ENCODE measurements at regions not wholly inside any gene's neighbourhood (a gene's known extent, or its start where the extent isn't known, plus 50 kb on each side); places are given as distances from the start of the nearest gene placed in this dataset.
"Not testable (repeated sequence)": the region's sequence is repeated elsewhere in the genome, so short reads cannot be mapped to it uniquely, and the experiment has no call there.

DNA sequence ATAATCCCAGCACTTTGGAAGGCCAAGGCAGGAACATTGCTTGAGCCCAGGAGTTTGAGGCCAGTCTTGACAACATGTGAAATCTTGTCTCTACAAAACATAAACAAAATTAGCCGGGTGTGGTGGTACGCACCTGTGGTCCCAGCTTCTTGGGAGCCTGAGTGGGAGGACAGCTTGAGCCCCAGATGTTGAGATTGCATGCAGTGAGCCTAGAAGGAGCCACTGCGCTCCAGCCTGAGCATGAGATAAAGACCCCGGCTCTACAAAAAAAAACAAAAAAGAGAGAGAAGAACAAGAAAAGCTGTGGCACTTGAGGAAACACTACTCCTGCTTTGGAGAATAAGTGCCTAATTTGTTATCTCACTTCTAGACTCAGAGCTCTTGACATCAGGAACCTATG is 146.6 kb downstream of the GLUL start:
- intact Hi-C loops (cut with DNase I), result no loop called here
- no peak for ATAC-seq
- DNase-seq, result no peak

DNA sequence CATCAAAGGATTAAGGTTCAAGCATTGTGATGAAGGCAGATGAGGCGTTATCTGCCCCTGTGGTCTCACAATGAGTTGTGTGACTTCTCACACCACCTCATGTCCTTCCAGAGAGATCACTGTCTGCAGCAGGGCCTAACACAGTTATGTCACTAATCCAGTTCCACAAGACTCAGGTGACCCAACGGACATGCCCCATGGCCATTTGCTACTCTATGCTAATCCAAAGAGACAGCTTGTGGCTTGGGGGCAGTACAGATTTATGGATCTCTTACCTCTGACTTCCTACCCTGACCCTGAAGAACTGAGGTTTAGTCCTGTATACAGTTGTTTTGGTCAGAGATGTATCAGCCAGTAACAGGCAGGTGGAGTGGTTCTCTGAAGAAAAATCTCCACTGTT is 147.1 kb downstream of the GLUL start:
- DNase-seq, result no peak
- no peak for ATAC-seq
- intact Hi-C loops (cut with DNase I), result no loop called here

DNA sequence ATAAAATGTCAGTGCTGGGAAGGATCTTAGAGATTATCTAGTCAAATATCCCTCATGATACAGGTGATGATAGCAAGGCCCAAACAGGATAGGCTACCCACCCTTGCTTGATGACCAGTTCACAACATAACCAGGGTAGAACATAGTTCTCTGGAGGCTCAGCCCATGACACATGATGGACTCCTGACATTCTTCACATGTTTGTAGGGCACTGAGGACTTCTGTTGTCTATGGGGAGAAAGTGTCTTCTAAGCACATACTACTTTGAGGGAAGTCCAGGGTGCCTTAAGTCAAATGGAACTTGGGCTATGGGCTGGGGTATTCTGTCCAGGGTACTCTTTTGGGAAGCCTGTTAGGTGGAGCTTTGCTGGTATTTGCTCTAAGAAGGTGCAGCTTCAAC is 148.9 kb downstream of the GLUL start:
- ATAC-seq (no peak), DNase-seq (no peak)
- intact Hi-C loops (cut with DNase I), result no loop called here

DNA sequence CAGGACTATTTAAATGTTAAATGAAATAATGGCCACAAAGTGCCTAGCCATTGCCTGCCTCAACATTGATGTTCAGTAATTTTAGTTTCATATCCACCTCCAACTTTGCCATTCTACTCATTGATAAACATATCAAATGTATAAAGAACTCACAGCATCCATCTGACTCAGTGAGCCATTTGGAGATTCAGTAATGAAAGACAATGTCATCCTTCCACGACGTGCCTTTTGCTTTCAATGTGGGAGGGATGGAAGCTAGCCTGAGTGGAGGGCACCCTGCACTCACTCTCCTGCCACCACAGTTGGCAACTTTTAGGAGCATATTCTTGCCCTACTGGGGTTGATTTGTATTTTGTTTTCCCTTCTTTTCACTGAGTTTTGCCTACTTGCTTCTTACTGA is 151.5 kb downstream of the GLUL start:
- intact Hi-C loops (cut with DNase I), result no loop called here
- no peak for ATAC-seq

DNA sequence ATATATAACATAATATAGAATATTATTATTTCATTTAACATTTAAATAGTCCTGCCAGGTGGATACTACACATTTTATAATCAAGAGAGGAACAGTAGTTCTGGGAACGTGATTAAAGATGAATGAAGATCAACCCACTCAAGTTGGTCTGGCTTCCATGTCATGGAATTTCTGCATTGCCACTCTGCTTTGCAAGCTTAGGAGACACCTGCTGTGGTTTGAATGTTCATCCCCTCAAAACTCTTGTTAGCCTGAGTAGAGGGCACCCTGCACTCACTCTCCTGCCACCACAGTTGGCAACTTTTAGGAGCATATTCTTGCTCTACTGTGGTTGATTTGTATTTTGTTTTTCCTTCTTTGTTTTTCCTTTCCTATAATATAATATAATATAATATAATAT is 153.2 kb downstream of the GLUL start:
- intact Hi-C loops (cut with DNase I), result no loop called here
- ATAC-seq (no peak), DNase-seq (no peak)

More for the DNA sequence above, 151.5 kb downstream of the GLUL start:
- no peak for DNase-seq

DNA sequence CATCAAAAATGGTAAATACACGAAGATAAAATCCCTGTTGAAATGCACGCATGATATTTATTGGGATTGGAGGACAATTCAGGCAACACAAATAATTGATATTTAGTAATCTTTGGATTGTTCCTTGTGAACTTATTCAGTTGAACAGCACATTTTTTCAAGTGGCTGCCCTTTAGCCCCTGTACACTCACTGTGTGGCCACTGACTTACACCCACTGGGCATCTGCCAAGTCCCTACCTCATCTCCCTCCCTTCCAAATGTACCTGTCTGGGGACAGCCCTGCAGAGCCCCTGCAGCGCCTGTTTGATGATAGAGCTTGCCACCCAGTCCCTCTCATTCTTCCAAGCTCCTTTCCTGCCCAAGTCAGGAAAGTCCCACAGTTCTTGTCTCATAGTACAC is 154.3 kb downstream of the GLUL start:
- DNase-seq (no peak), ATAC-seq (no peak)
- intact Hi-C loops (cut with DNase I), result no loop called here

DNA sequence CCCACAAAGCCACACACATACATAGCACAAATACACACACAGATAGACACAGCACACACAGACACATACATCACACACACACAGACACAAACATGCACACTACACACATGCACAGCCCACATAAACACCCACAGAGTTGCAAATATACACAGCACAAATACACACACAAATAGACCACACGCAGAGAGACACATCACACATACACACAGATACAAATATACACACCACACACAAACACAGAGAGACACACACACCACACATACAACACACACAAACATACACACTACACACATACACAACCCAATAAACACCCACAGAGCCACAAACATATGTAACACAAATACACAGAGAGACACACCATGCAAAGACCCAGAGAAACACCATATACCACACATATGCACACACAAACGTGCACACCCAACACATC is 154.9 kb downstream of the GLUL start:
- ATAC-seq (no peak), DNase-seq (no peak)
- intact Hi-C loops (cut with DNase I), result no loop called here

DNA sequence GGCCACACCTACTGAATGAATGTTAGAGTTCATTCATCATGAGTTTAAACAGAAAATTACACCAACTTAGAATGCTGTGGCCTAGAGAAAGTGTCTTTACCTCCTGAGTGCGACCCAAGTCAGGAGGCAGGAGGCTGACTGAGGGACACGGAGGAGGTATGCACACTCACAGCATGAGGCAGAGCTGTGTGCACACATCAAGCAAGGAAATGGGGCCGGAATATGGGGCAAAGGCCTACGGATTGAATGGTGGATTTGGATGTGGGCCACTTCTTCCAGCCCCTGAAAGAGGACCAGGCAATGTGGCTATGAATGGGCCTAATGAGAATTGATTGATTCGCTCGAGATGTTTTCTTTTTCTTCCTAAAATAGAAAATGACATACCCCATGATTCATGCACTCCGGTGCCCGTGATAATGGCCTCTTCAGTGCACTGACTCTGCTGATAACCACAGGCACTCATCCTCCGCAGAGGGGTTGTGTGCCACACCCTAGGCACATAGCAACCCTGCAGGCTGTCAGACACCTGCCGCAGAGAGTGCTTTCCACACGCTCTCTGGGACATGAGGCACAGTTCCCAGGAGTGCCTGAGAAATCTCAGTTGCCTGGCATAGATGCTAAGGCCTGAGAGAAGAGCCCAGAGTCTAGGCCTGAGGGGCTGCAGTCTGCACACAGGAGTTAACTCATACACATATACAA is 155.5 kb downstream of the GLUL start:
- intact Hi-C loops (cut with DNase I), result no loop called here
- DNase-seq (peak; percentile 49), ATAC-seq (peak; percentile 89 to 99)

DNA sequence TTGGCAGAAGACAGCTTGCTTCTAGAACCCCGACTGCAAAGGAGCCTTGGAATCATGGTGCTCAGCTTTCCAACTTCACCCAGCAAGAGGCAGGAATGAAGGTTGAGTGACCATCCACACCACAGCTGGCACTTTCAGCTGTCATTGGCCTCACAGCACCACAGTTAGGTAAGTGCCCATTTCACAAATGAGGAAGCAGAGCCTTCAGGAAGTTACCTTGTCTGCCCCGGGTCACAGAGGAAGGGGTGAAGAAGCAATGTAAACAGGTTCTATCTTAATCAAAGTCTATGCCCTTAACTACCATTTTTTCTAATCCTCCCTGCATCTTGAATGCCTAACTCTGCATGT is 156.0 kb downstream of the GLUL start:
- intact Hi-C loops (cut with DNase I), result no loop called here
- DNase-seq (no peak), ATAC-seq (peak in 1 of 2 donors; percentile 7)

DNA sequence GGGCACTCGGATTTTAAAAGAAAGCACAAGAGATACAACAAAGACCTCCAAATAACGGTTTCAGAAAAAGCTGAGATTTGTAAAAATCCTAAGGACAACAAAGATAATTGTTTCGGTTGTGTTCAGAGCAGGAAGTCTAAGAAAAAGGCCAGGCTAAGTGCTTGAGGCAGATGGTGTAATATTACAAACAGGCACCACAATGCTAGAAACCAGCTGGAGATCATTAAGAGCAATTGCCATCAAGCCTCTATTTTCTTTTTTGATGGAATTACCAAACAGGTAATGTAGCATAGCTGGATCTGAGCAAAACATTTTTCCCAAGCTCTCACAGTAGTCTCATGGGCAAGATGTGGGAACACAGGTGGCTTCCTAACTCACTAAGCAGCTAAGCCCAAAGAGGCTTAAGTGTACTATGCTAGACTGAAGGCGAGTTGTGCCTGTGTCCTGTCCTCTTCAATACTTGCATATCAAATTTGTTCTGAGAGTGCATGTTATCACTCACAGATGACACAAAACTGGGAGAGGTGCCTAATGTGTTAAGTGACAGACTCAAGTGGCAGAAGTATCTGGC is 161.6 kb downstream of the GLUL start:
- ATAC-seq (peak; percentile 85 to 91), DNase-seq (no peak)
- intact Hi-C loops (cut with DNase I), result loop anchor here in 1 of 2 donors (5.0 kb wide), 1 partner anchor 62 kb away; no protein-coding TSS in a partner anchor

DNA sequence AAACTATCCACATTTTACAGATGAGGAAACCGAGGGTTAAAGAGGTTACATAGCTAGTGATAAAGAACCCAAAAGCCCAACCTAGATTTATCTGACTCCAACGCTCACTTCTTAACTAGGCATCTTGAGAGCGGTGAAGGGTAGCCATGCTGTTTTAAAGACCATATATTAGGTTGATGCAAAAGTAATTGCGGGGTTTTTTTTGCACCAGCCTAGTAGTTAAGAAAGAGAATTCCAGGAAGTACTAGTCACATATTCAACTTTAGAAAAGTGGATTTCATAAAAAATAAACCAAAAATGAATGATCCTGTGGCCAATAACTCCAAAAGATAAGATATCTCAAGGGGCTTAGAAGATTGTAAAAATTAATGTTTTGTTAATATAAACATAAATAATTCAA is 162.1 kb downstream of the GLUL start:
- DNase-seq (no peak), ATAC-seq (no peak)
- intact Hi-C loops (cut with DNase I), result no loop called here

DNA sequence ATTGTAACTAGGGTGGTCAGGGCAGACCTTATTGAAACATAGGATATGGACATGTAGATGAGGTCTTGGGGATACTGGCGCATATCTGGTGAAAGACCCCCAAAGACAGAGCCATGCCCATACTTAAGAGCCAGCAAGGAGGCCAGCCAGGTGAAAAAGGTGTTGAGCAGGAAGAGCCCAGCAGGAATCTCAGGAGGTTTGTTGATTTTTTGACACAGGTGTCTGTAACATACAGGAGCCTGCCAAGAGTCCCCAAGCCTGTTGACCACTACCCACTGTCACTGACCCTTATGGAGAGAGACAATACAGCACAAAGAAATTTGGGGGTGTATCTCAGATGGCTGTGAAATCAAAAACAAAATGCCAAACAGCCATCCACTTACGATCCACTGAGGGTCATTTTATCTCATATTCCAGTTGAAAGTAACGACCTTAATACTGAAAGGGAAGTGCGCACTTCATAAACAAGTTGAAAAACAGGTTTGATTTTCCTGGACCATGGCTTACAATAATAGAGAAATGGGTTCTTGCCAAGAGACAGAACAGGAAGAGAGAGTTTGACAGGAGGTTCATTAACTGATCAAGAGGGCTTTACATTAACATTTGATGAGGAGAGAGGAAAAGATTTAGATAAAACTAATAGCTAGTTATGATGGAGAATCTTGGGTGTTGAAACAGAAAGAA is 163.6 kb downstream of the GLUL start:
- DNase-seq (no peak), ATAC-seq (no peak)
- intact Hi-C loops (cut with DNase I), result no loop called here

DNA sequence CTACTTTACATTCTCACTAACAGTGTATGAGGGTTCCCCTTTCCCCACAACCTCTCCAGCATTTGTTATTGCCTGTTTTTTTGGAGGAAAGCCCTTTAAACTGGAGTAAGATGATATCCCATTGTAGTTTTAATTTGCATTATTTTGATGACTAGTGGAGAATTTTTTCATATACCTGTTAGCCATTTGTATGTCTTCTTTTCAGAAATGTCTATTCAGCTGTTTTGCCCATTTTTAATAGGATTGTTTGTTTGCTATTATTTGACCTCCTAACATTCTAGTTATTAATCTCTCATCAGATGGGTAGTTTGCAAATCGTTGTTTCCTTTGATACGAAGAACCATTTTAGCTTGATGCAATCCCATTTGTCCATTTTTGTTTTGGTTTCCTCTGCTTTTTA is 165.0 kb downstream of the GLUL start:
- ATAC-seq, result no peak
- no peak for DNase-seq
- intact Hi-C loops (cut with DNase I), result no loop called here

DNA sequence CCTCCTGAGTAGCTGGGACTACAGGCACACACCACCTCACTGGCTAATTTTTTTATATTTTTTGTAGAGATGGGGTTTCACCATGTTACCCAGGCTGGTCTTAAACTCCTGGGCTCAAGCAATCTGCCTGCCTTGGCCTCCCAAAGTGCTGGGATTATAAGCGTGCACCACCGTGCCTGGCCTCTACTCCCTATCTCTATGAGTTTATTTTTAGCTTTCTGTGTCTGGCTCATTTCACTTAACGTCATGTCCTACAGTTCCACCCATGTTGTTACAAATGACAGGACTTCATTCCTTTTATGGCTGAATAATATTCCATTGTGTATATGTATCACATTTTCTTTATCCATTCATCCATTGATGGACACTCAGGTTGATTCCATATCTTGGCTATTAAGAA is 164.2 kb upstream of the ZNF648 start:
- intact Hi-C loops (cut with DNase I); DNase-seq: not testable (repeated sequence)
- ATAC-seq, result peak in 1 of 2 donors; percentile 56

DNA sequence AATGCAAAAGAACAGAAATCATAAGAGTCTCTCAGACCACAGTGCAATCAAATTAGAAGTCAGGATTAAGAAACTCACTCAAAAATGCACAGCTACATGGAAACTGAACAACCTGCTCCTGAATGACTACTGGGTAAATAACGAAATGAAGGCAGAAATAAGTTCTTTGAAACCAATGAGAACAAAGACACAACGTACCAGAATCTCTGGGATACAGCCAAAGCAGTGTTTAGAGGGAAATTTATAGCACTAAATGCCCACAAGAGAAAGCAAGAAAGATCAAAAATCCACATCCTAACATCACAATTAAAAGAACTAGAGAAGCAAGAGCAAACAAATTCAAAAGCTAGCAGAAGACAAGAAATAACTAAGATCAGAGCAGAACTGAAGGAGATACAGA is 160.5 kb upstream of the ZNF648 start:
- ATAC-seq; intact Hi-C loops (cut with DNase I); DNase-seq: not testable (repeated sequence)

DNA sequence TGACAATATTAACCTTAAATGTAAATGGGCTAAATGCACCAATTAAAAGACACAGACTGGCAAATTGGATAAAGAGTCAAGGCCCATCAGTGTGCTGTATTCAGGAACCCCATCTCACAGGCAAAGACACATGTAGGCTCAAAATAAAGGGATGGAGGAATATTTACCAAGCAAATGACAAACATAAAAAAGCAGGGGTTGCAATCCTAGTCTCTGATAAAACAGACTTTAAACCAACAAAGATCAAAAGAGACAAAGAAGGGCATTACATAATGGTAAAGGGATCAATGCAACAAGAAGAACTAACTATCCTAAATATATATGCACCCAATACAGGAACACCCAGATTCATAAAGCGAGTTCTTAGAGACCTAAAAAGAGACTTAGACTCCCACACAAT is 159.9 kb upstream of the ZNF648 start:
- ATAC-seq; intact Hi-C loops (cut with DNase I); DNase-seq: not testable (repeated sequence)

DNA sequence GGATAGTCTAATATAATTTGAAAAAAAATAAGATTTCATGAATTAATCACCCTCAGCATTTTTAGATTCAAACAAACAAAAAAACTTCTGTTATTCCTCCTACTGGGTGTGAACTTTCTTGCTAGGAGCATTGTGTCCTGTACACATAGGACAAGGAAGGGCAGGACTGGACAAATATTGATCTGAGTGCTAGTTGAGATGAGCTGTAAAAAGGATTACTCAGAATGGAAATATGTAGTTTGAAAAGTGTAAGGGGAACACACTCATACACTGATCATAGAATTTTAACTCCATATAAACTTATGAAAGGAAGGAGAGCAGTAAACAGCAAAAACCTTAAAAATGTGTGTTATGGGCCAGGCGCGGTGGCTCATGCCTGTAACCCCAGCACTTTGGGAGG is 156.5 kb upstream of the ZNF648 start:
- intact Hi-C loops (cut with DNase I), result no loop called here
- DNase-seq, result no peak
- ATAC-seq, result no peak

DNA sequence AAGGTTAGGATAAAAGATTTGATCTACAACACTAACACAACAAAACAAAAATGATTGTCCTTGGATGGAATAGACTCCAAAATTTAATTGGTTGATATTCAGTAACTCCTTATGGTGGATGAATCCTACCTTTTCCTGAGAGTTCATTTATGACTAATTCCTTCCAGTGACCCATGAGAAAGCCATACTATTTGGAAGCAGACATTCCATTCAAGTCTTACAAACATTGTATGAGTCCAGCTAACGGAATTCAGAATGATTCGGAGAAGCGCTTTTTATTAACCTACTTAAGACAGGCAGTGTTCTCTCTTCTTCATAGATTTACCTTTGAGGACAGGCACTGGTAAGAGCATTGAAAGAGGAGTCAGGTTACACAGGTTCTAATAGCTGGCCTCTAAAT is 155.6 kb upstream of the ZNF648 start:
- intact Hi-C loops (cut with DNase I), result no loop called here
- DNase-seq (no peak), ATAC-seq (no peak)

DNA sequence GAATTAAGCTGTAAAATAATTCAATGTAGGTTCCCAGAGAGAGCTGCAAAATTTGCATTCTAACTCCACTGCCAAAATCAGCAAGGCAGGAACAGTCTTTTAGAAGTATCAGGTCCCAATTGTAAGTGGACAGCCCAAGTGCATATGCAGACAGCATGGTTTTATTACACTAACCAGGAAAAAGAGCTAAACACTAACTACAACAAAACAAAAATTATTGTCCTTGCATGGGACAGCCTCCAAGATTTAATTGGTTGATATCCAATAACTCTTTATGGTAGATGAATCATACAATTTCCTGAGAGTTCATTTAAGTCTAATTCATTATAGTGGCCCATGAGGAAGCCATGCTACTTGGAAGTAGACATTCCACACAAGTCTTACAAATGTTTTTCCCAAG is 154.3 kb upstream of the ZNF648 start:
- ATAC-seq (no peak), DNase-seq (no peak)
- intact Hi-C loops (cut with DNase I), result no loop called here

DNA sequence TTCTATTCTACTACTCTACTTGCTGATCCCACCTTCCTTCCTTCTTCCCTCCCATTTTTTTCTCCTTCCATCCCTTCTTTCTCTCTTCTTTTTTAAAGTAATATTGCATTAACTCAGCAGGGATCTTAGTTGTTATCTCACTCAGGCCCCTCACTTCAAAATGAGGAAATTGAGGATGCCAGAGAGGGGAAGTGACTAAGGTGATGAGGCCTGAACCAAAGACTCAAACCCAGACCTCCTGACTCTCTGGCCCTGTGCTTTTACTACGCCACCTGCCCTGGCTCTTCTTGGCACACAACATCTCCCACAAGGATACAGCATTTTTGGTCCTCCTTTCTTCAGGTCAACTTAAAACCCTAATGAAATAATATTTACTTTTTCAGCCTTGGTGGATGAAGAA is 151.7 kb upstream of the ZNF648 start:
- intact Hi-C loops (cut with DNase I), result no loop called here
- ATAC-seq (no peak), DNase-seq (no peak)

DNA sequence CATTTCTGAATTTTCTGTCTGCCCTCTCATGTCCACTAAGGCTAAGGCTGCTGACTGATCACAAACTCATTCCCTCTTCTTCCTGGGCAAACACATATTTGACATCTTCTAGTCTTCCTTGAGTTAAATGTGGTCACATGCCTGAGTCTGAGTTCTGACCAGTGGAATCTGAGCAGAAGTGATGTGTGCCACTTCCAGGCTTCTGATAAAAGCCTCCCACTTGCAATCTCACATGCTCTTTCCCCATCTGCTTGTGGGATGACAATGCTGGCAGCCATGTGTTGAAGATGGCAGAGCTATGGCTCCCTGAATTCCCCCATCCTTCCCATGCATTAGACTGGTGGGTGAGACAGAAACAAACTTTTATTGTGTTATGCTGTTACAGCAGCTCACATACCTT is 149.9 kb upstream of the ZNF648 start:
- ATAC-seq (no peak), DNase-seq (no peak)
- intact Hi-C loops (cut with DNase I), result no loop called here

Data from left cardiac atrium (tissue), 4 donors.